Fibroblast of the aortic adventitia (primary cell): ENCODE measurements at regions not wholly inside any gene's neighbourhood (a gene's known extent, or its start where the extent isn't known, plus 50 kb on each side); places are given as distances from the start of the nearest gene placed in this dataset.
"Not testable (repeated sequence)": the region's sequence is repeated elsewhere in the genome, so short reads cannot be mapped to it uniquely, and the experiment has no call there.

Experiments used
- DNase-seq: peaks from one replicate; pipeline ENCODE4 v3.0.0-alpha.2; 2010; ENCODE audit warnings: low read depth
- H3K4me3 ChIP-seq: 2 replicates; pipeline ENCODE4 v1.5.1; 2011; ENCODE audit warnings: low read depth, mild to moderate bottlenecking, control low read depth, low read length, moderate library complexity
- CTCF ChIP-seq: IDR thresholded peaks from 2 replicates; pipeline ENCODE4 v1.5.1; 2011; ENCODE audit warnings: mild to moderate bottlenecking, low read length, control low read depth, inconsistent platforms; ENCODE audit not compliant: insufficient read depth

GRCh38 chr5:111963555-111963954 lies 206.6 kb upstream of the NREP start:
- H3K4me3 ChIP-seq, result no peak overlapping the region
- TF ChIP-seq CTCF, result no peak
- DNase-seq, result no peak

GRCh38 chr5:111962906-111963305 lies 205.9 kb upstream of the NREP start:
- TF ChIP-seq CTCF, result no peak
- no peak overlapping the region for H3K4me3 ChIP-seq
- DNase-seq, result no peak

GRCh38 chr5:111961862-111962261 lies 204.9 kb upstream of the NREP start:
- no peak overlapping the region for H3K4me3 ChIP-seq
- DNase-seq, result no peak
- no peak for TF ChIP-seq CTCF

- peak; percentile 58 for DNase-seq
- no peak overlapping the region for H3K4me3 ChIP-seq
Observed at GRCh38 chr5:111960476-111961215, 203.7 kb upstream of the NREP start.

GRCh38 chr5:111958851-111959250 lies 201.9 kb upstream of the NREP start:
- DNase-seq, result no peak
- no peak for TF ChIP-seq CTCF
- no peak overlapping the region for H3K4me3 ChIP-seq

More at GRCh38 chr5:111960476-111961215, 203.7 kb upstream of the NREP start:
- TF ChIP-seq CTCF, result no peak

GRCh38 chr5:111956765-111957164 lies 199.8 kb upstream of the NREP start:
- not testable (repeated sequence) for H3K4me3 ChIP-seq, DNase-seq

GRCh38 chr5:111954516-111955395 lies 197.8 kb upstream of the NREP start:
- no peak for TF ChIP-seq CTCF
- H3K4me3 ChIP-seq, result no peak overlapping the region
- peak; percentile 50 for DNase-seq
